DOHH2 (cell line): ENCODE measurements at regions not wholly inside any gene's neighbourhood (a gene's known extent, or its start where the extent isn't known, plus 50 kb on each side); places are given as distances from the start of the nearest gene placed in this dataset.

Experiments
- H3F3A ChIP-seq: fragments of 200-600 bp; sonication (generic), shearing (Covaris generic); 2 replicates; pipeline ENCODE4 v1.6.0; 2016; ENCODE audit warnings: antibody characterized with exemption, mild to moderate bottlenecking; ENCODE audit not compliant: control insufficient read depth, insufficient read depth
- H3K27ac ChIP-seq: fragments of 200-600 bp; sonication (generic); 2 replicates; pipeline ENCODE4 v1.5.1; 2014; ENCODE audit warnings: low read depth, mild to moderate bottlenecking, low read length, moderate library complexity
- H3K27me3 ChIP-seq: fragments of 200-600 bp; sonication (generic); 2 replicates; pipeline ENCODE4 v1.6.1; 2014; ENCODE audit warnings: mild to moderate bottlenecking, low read length, mixed read lengths; ENCODE audit not compliant: control insufficient read depth
- H3K36me3 ChIP-seq: fragments of 200-600 bp; sonication (generic); 2 replicates; pipeline ENCODE4 v1.6.1; 2014; ENCODE audit warnings: mild to moderate bottlenecking, low read length, moderate library complexity, mixed read lengths; ENCODE audit not compliant: control insufficient read depth
- H3K4me1 ChIP-seq: fragments of 200-600 bp; sonication (generic); 2 replicates; pipeline ENCODE4 v1.6.1; 2014; ENCODE audit warnings: mild to moderate bottlenecking, low read length, mixed read lengths; ENCODE audit not compliant: control insufficient read depth
- H3K4me2 ChIP-seq: fragments of 200-600 bp; sonication (generic); 2 replicates; pipeline ENCODE4 v1.6.0; 2014; ENCODE audit warnings: mild to moderate bottlenecking, low read length, moderate library complexity
- H3K4me3 ChIP-seq: fragments of 200-600 bp; sonication (generic); 2 replicates; pipeline ENCODE4 v1.5.1; 2014; ENCODE audit warnings: mild to moderate bottlenecking, low read length, mixed read lengths
- H3K79me2 ChIP-seq: fragments of 200-600 bp; sonication (generic); 2 replicates; pipeline ENCODE4 v1.6.1; 2014; ENCODE audit warnings: mild to moderate bottlenecking, low read length, mixed read lengths; ENCODE audit not compliant: control insufficient read depth
- H3K9me2 ChIP-seq: fragments of 200-600 bp; sonication (generic); replicated peaks from 2 replicates; pipeline ENCODE4 v1.6.1; 2014; ENCODE audit warnings: mild to moderate bottlenecking, low read length, mixed read lengths; ENCODE audit not compliant: control insufficient read depth
- H3K9me3 ChIP-seq: fragments of 200-600 bp; sonication (generic); 2 replicates; pipeline ENCODE4 v1.6.1; 2014; ENCODE audit warnings: antibody characterized with exemption, low read length, mixed read lengths; ENCODE audit not compliant: control insufficient read depth, insufficient read depth
- H4K20me1 ChIP-seq: fragments of 200-600 bp; sonication (generic); 2 replicates; pipeline ENCODE4 v1.6.0; 2014; ENCODE audit warnings: low read depth, mild to moderate bottlenecking, antibody characterized with exemption, low read length, moderate library complexity; ENCODE audit not compliant: control insufficient read depth, insufficient read depth
- CTCF ChIP-seq: fragments of 200-600 bp; sonication (generic); IDR thresholded peaks from one replicate; pipeline ENCODE4 v1.5.1; 2014; ENCODE audit warnings: antibody characterized with exemption, mild to moderate bottlenecking, low read depth, low read length; ENCODE audit not compliant: poor library complexity, severe bottlenecking
- EZH2phosphoT487 ChIP-seq: fragments of 200-600 bp; sonication (generic); IDR thresholded peaks from 2 replicates; pipeline ENCODE4 v1.6.1; 2017; ENCODE audit warnings: borderline replicate concordance, mild to moderate bottlenecking, antibody characterized with exemption, low read length, moderate library complexity, mixed read lengths

- Histone ChIP-seq H3K9me2 (no peaks in the 10 kb centered on the region), H3K36me3 (no peaks in the 10 kb centered on the region), H3K4me2 (no peak overlapping the region), H3K4me3 (no peak overlapping the region), H3K27ac (no peak overlapping the region), H3K79me2 (no peaks in the 10 kb centered on the region), H4K20me1 (no peaks in the 10 kb centered on the region), H3F3A (no peaks in the 10 kb centered on the region), H3K4me1 (no peaks in the 10 kb centered on the region), H3K27me3 (no peaks in the 10 kb centered on the region), H3K9me3 (no peaks in the 10 kb centered on the region)
- TF ChIP-seq CTCF (no peak), EZH2phosphoT487 (no peak)
Measured at GRCh38 chr17:70254735-70255460, 85.6 kb downstream of the KCNJ2 start.

DNA sequence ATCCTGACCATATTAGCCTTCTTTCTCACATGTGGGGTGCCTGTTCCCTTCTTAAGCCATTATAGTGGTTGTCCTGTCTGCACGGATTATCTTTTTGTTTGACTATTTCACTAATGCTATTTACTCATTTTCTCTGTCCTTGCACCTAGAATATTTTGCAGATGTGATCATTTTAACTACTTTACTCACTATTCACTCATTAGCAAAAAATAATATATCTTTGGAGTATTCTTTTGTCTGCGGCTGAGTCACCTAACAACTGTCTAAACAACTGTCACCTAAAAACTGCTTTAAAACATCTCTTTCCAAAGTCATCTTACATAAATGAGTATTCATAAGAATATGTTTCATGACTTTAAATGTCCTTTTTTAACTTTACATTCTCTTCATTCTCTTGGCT is 87.4 kb downstream of the KCNJ2 start:
- Histone ChIP-seq H3K79me2 (no peaks in the 10 kb centered on the region), H3K9me2 (no peaks in the 10 kb centered on the region), H3K4me1 (no peaks in the 10 kb centered on the region), H4K20me1 (no peaks in the 10 kb centered on the region), H3F3A (no peaks in the 10 kb centered on the region), H3K4me3 (no peak overlapping the region), H3K36me3 (no peaks in the 10 kb centered on the region), H3K27me3 (no peaks in the 10 kb centered on the region), H3K9me3 (no peaks in the 10 kb centered on the region), H3K27ac (no peak overlapping the region), H3K4me2 (no peak overlapping the region)
- TF ChIP-seq CTCF = no peak
- TF ChIP-seq EZH2phosphoT487 = no peak

DNA sequence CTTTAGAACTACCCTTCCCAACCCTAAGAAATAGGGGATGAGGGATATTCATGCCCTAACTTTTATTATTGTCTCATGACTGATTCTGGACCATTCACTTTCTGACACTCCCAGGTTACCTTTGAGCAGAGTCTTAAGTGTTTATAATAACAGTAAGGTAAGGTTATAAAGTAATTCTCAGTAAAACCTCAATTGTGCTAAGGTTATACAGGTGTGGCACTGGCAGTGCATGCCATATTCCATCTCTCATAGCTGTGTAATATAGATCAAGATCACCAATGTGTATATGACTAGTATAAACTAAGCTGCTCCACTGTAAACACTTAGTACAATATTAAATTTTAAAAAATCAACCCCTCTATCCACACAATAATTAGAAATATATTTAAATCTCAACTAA is 89.1 kb downstream of the KCNJ2 start:
- Histone ChIP-seq H3K4me2 (no peak overlapping the region), H3K36me3 (no peaks in the 10 kb centered on the region)
- TF ChIP-seq CTCF = no peak
- no peak for TF ChIP-seq EZH2phosphoT487

More for the DNA sequence above, 89.1 kb downstream of the KCNJ2 start:
- H3K9me2 ChIP-seq = no peaks in the 10 kb centered on the region
- H3K4me3 ChIP-seq = no peak overlapping the region
- no peaks in the 10 kb centered on the region for H3K9me3 ChIP-seq
- no peak overlapping the region for H3K27ac ChIP-seq
- no peaks in the 10 kb centered on the region for H4K20me1 ChIP-seq
- H3K27me3 ChIP-seq = no peaks in the 10 kb centered on the region
- no peaks in the 10 kb centered on the region for H3K79me2 ChIP-seq
- no peaks in the 10 kb centered on the region for H3F3A ChIP-seq
- H3K4me1 ChIP-seq = no peaks in the 10 kb centered on the region
